ENCODE measurements at regions not wholly inside any gene's neighbourhood (a gene's known extent, or its start where the extent isn't known, plus 50 kb on each side); places are given as distances from the start of the nearest gene placed in this dataset.
"Not testable (repeated sequence)": the region's sequence is repeated elsewhere in the genome, so short reads cannot be mapped to it uniquely, and the experiment has no call there.

DNA sequence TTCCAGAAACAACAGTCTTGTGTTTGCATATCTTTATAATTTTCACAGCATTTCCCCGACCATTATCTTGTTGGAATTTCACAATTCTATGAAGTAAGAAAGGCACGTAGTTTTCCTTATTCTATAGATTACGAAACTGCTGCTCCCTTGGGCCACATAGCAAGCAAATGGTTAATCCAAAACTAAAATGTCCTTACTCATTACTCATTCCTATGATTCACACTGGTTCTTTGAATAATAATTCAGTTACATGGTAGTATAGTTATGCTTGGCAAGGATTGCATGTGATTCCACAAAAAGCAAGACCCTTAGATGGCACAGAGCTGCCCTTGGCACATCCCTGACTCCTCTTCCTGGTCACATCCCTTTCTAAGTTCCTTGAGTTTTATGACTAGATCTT, 51.2 kb downstream of the OR13H1 start:
- no peak for DNase-seq

DNA sequence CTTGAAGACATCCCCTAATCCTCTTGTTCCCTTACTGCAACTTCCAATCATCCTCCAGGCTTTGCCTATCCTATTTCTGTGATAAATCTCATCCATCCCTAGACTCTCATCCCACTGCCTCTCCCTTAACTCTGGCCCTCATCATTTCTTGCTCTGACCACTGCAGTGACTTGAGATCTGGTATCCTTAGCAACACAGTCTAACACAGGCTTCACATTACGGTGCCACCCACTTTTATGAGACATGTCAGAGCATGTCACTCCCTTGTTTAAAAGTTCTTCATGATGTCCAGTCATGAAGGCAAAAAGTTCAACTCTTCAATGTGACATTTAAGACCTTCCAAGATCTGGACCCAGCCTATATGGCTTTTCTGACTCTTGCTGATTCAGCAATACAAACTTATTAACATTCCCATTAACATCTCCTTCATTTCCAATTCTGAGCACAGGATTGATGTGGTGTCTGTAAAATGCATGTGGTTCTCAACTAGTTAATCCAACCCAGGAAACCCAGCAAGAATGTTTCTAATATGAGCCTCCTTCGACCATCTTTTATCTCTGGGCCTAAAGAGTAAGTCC, 64.0 kb downstream of the OR13H1 start:
- DNase-seq, result no peak

DNA sequence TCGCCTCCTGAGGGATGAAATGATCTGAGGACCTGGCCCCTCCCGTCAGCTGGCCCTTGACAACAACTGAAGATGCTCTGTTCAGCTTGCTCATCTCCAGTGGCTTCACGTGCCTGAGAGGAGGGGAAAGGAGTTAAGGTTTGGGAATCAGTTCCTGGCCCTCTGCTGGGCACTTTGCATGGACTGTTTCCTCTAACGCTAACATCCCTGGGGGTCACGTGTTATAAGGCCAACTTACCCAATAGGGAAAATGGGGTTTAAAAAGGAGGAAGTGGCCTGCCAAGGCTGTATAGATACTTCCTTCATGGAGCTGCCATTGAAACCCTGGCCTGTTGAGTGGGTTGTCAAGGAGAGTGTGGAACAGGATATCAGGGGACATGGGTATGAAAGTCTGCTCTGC, 65.6 kb downstream of the OR13H1 start:
- no peak for DNase-seq

- DNase-seq, result no peak
Measured at GRCh38 chrX:131613260-131613659, 69.4 kb downstream of the OR13H1 start.

- DNase-seq, result no peak
Measured at GRCh38 chrX:131614241-131614640, 70.4 kb downstream of the OR13H1 start.

GRCh38 chrX:131617182-131617581, 73.3 kb downstream of the OR13H1 start:
- no peak for DNase-seq

DNA sequence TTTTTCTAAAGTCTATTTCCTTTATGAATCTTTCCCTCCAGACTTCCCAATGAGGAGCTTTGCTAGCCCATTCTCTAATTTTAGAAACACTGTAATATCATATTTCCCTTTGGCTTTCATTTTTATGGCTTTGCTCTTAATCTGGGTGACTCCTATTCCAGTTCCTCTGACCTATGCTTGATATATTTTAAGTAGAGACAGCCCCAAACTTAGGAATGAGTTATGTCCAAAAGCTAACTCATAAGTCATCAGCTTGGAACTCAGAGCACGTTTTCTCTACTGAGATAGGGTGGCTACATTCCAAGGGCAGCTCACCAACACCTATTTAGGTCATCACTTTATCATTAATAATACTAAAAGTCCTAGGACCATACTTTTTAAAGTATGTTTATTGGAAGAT, 77.8 kb downstream of the OR13H1 start:
- DNase-seq, result no peak

GRCh38 chrX:131626681-131627296, 82.9 kb downstream of the OR13H1 start:
- DNase-seq, result no peak

- DNase-seq, result no peak
Measured at GRCh38 chrX:131630534-131630933, 86.7 kb downstream of the OR13H1 start.

DNA sequence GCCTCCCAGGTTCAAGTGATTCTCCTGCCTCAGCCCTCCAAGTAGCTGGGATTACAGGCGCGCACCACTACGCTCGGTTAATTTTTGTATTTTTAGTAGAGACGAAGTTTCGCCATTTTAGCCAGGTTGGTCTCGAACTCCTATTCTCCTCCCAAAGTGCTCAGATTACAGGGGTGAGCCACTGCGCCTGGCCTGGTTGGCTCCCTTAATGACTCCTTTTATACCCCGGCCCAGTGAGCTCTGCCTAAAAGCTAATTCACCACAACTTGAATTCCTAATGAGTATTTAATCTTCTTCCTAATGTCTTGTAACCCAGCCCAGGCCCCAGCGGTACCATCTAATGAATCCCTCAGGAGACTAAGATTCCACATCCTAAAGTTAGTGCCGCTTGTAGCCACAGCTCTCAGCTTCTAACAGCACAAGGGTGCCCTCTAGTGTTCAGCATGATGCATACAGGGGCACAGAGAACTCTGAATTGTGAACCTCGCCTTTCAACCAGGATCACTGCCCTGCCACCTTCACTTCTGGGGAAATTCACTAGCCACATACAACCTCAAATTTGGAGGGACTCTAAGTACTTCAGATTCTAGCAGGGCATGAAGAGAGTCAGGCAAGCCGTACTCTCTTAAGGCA, 89.5 kb downstream of the OR13H1 start:
- peak; percentile 19 for DNase-seq

DNA sequence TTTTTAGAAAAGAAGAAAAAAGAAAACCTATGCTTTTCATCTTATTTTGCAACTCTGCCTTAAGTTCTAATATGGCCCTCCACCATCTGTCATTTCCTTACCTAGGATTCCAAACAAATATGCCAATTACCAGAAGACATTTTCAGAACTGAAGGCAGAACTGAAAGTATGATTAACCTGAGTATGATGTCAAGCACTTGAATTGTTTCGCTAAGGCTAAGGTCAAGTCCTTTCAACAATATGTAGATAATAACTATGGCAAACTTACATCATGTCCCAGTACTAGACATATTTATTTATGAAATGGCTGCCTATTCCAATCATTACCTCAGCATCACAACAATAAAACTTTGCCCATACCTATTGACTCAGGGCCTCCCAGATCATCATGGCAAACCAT, 91.0 kb downstream of the OR13H1 start:
- DNase-seq, result no peak

- no peak for DNase-seq
Measured at GRCh38 chrX:131646106-131646505, 102.2 kb downstream of the OR13H1 start.

- no peak for DNase-seq
Measured at GRCh38 chrX:131649741-131650140, 105.9 kb downstream of the OR13H1 start.

- DNase-seq, result no peak
Measured at GRCh38 chrX:131650637-131651410, 107.0 kb downstream of the OR13H1 start.

GRCh38 chrX:131663726-131664125, 119.9 kb downstream of the OR13H1 start:
- DNase-seq, result not testable (repeated sequence)

DNA sequence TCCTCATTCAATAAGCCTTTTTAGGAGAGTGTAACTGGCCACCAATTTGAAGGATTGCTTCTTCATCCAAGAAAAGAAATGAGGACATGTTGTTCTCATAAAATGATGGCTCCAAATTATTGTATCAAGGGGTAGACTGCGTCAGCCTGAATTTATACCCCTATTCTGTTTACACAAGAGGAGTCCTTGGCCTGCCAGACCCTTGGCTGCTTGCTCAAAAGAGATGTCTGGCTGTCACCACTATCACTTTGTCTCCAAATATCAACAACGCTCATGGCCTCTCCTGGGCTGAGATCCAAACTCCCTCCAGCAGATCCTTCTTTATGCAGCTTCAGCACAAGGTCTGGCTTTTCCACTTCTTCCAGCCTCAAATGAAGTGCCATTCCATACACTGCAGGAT, 127.9 kb downstream of the OR13H1 start:
- DNase-seq, result no peak

GRCh38 chrX:131675596-131676194, 131.8 kb downstream of the OR13H1 start:
- DNase-seq, result no peak

DNA sequence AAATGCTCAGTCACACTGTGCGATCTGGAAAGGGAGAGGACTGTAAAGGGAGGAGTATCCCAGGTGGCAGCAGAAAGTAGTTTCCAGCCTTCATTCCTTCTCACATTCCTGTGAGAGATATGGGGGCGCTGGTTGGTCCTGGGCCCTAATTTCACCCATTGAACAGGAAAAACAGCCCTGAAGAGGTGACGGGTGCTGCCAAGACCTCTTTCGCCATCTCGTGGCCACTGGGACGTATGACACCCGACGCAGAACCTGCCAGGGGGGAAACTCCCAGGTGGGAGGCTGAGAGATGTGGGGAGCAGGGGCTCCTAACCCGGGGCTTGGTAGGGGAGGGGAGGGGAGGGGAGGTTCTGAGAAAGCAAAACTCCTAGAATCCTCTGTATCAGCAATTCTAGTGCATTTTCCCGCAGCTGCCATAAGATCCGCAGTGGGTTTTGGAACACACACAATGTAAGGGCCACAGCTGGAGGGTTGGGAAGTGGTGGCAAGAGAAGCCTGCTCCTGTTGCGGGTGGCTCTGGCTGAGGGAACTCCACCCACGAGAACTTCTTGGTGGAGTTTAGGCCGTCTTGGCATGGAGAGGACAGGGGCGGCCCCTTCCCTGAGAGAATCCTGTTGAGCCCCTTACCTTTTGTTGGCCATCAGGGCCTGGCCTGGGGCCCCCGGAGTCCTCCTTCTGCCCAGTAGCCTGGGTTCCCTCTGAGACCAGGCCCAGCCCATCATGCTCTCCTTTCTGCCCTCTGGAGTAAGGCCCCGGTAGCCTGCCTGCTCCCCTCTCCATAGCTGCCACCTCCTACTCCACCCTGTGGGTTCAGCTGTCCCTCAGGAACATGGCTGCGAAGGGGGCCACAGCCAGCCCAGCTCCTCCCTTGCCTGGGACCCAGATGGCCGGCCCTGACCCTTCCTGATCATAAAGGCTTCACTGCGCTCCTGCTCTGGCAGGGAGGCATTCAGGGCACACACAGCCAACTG, 134.1 kb downstream of the OR13H1 start:
- DNase-seq, result no peak

- DNase-seq, result not testable (repeated sequence)
Measured at GRCh38 chrX:131682735-131683134, 138.9 kb downstream of the OR13H1 start.

DNA sequence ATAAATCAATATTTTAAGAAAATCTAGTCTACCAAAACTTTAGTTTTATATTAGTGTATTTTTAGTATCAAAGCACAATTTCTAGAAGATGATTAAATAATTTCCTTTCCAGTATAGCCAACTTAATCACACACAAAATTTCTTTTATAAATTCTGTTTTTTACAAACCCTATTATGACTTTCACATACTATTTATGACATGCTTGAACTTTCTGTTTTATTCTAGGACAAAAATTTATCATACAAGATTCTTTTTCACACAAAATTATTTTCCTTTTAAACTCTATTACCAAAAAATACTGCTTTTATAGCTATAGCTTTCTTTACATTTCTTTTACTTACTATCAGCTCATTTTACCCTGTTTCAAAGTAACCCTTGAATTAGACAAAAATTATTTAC, 149.5 kb downstream of the OR13H1 start:
- no peak for DNase-seq

GRCh38 chrX:131696989-131697388, 153.1 kb downstream of the OR13H1 start:
- not testable (repeated sequence) for DNase-seq

GRCh38 chrX:131703646-131704045, 159.8 kb downstream of the OR13H1 start:
- no peak for DNase-seq
